ENCODE measurements at regions not wholly inside any gene's neighbourhood (a gene's known extent, or its start where the extent isn't known, plus 50 kb on each side); places are given as distances from the start of the nearest gene placed in this dataset.

- no peak for TF ChIP-seq POLR2A (IDR thresholded peaks at IDR 0.05)
- TF ChIP-seq CTCF (IDR thresholded peaks at IDR 0.05): no peak
- intact Hi-C loops (cut with DNase I): no loop called here
- Histone ChIP-seq H3K27ac (no peak overlapping the region), H3K27me3 (no peaks in the 10 kb centered on the region), H3K4me1 (no peaks in the 10 kb centered on the region), H3K36me3 (no peaks in the 10 kb centered on the region), H3K9me3 (no peaks in the 10 kb centered on the region), H3K4me3 (no peak overlapping the region)
- no peak for DNase-seq
Measured at GRCh38 chr2:162925595-162925994, 87.0 kb upstream of the KCNH7 start.

DNA sequence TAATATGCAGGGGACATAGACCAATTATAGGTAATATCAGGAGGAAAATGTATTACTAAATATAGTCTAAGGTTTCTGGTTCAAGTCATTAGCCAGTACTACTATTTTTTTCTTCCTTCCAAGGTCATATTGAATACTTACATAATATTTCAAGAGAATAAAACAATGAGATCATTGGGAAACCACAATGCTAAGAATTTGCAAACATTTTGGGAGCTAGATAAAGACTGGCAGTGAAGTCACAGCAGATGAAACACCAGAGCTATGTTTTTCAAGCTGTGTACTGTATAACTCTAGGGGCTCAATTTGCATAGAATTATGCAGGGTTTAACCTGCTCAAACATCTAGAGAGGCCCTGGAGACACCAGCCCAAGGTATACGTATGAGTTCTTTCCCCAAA lies 80.5 kb upstream of the KCNH7 start:
- TF ChIP-seq CTCF (IDR thresholded peaks at IDR 0.05) (no peak), POLR2A (IDR thresholded peaks at IDR 0.05) (no peak)
- Histone ChIP-seq H3K27ac (no peak overlapping the region), H3K36me3 (no peaks in the 10 kb centered on the region), H3K27me3 (no peaks in the 10 kb centered on the region), H3K4me3 (no peak overlapping the region), H3K4me1 (no peaks in the 10 kb centered on the region), H3K9me3 (no peaks in the 10 kb centered on the region)
- 57 to 81% methylated on average over 1 of the region's 1 CpG for WGBS, 2 donors
- no peak for DNase-seq
- intact Hi-C loops (cut with DNase I): no loop called here

GRCh38 chr2:162917626-162918025 lies 79.1 kb upstream of the KCNH7 start:
- no peak for DNase-seq
- no peaks in the 10 kb centered on the region for H3K4me1 ChIP-seq
- H3K36me3 ChIP-seq: no peaks in the 10 kb centered on the region
- H3K27ac ChIP-seq: no peak overlapping the region
- H3K4me3 ChIP-seq: no peak overlapping the region
- intact Hi-C loops (cut with DNase I): no loop called here
- no peaks in the 10 kb centered on the region for H3K9me3 ChIP-seq
- TF ChIP-seq CTCF (IDR thresholded peaks at IDR 0.05): no peak
- H3K27me3 ChIP-seq: no peaks in the 10 kb centered on the region
- 54 to 77% methylated on average over 3 of the region's 3 CpGs for WGBS, 2 donors

DNA sequence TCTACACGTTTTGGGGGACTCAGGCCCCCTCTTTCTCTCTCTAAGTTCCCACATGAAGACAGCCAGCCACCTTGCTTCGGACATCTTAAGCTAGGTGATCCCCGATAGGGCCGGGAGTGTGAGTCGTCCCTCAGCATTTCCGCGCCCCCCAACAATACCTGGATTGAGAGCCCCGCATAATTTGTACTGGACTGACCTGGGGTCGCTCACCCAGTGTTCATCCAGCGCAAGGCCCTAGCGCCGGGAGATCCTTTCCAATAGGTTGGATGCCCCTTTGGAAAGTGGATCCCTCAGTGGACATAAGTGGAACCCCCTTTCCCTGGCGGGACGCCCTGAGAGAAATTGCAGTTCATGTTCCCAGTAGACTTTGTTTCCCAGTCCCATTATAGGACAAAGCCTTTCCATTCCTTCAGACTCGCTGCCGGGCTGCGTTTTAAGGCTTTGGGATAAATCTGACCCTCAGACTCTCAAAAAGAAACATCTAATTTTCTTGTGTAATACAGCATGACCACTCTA lies 77.8 kb upstream of the KCNH7 start:
- H3K4me1 ChIP-seq: no peaks in the 10 kb centered on the region
- H3K27me3 ChIP-seq: no peaks in the 10 kb centered on the region
- no peak for DNase-seq
- no peak overlapping the region for H3K27ac ChIP-seq
- no peaks in the 10 kb centered on the region for H3K9me3 ChIP-seq
- no peak for TF ChIP-seq CTCF (IDR thresholded peaks at IDR 0.05)
- no peak for TF ChIP-seq POLR2A (IDR thresholded peaks at IDR 0.05)
- H3K36me3 ChIP-seq: no peaks in the 10 kb centered on the region
- H3K4me3 ChIP-seq: no peak overlapping the region
- intact Hi-C loops (cut with DNase I): no loop called here
- WGBS, 2 donors: 83 to 90% methylated on average over 7 to 9 of the region's 17 CpGs

- no peaks in the 10 kb centered on the region for H3K27me3 ChIP-seq
- no peaks in the 10 kb centered on the region for H3K9me3 ChIP-seq
- no peaks in the 10 kb centered on the region for H3K4me1 ChIP-seq
- no peak overlapping the region for H3K27ac ChIP-seq
- no peak for DNase-seq
- intact Hi-C loops (cut with DNase I): no loop called here
- no peaks in the 10 kb centered on the region for H3K36me3 ChIP-seq
- 66 to 92% methylated on average over 2 to 5 of the region's 8 CpGs for WGBS, 2 donors
- H3K4me3 ChIP-seq: no peak overlapping the region
- TF ChIP-seq POLR2A (IDR thresholded peaks at IDR 0.05) (no peak), CTCF (IDR thresholded peaks at IDR 0.05) (no peak)
Measured at GRCh38 chr2:162915858-162916257, 77.3 kb upstream of the KCNH7 start.

All from esophagus squamous epithelium (tissue), 5 donors.